Suprapubic skin (tissue), 4 donors: ENCODE measurements at regions not wholly inside any gene's neighbourhood (a gene's known extent, or its start where the extent isn't known, plus 50 kb on each side); places are given as distances from the start of the nearest gene placed in this dataset.

ENCODE experiments used
- DNase-seq, 2 donors: peaks; one replicate each; pipeline ENCODE4 v3.0.0-alpha.2; 2019; ENCODE audit warnings: low spot score in 2 of 2
- H3K27ac ChIP-seq: fragments of 200-600 bp; sonication (generic); one replicate; pipeline ENCODE4 v1.5.1; 2019
- H3K27me3 ChIP-seq: fragments of 200-600 bp; sonication (generic); one replicate; pipeline ENCODE4 v1.5.1; 2019
- H3K36me3 ChIP-seq: fragments of 200-600 bp; sonication (generic); one replicate; pipeline ENCODE4 v1.5.1; 2019
- H3K4me1 ChIP-seq: fragments of 200-600 bp; sonication (generic); one replicate; pipeline ENCODE4 v1.5.1; 2019
- H3K4me3 ChIP-seq: fragments of 200-600 bp; sonication (generic); one replicate; pipeline ENCODE4 v1.5.1; 2019; ENCODE audit warnings: mild to moderate bottlenecking
- H3K9me3 ChIP-seq: fragments of 200-600 bp; sonication (generic); one replicate; pipeline ENCODE4 v1.5.1; 2019
- EP300 ChIP-seq: sonication (generic); formaldehyde crosslinking; IDR thresholded peaks from one replicate; pipeline ENCODE4 v1.6.1; 2017; ENCODE audit warnings: antibody characterized with exemption
- POLR2A ChIP-seq, 2 donors: fragments of 450-650 bp; IDR thresholded peaks; one replicate each; pipeline ENCODE4 v1.6.1; 2017; ENCODE audit warnings: antibody characterized with exemption in 2 of 2, mild to moderate bottlenecking in 2 of 2, moderate library complexity in 2 of 2
- POLR2AphosphoS5 ChIP-seq, 3 donors: sonication (generic); formaldehyde crosslinking; IDR thresholded peaks; one replicate each; pipeline ENCODE4 v1.6.1; 2017; ENCODE audit warnings: antibody characterized with exemption in 3 of 3
- WGBS: methylation state at CpG from one replicate; pipeline ENCODE4 v1.1.5; 2018; 5-methylcytosine and 5-hydroxymethylcytosine counted together
- TF ChIP-seq, protein P1 (sequence below), 2 donors: fragments of 200-600 bp in 1 of 2; fragments of 450-650 bp in 1 of 2; sonication (generic) in 1 of 2; IDR thresholded peaks; one replicate each; pipeline ENCODE4 v1.5.1; 2016 to 2019; ENCODE audit warnings: antibody characterized with exemption in 2 of 2, mild to moderate bottlenecking in 1 of 2, moderate library complexity in 1 of 2

GRCh38 chr11:130738611-130739010, 177.7 kb downstream of the SNX19 start:
- peaks cover 11% of the 10 kb centered on the region for H3K4me1 ChIP-seq
- H3K27me3 ChIP-seq, result no peaks in the 10 kb centered on the region
- no peak for DNase-seq
- TF ChIP-seq POLR2A (IDR thresholded peaks at IDR 0.05) (no peak), POLR2AphosphoS5 (IDR thresholded peaks at IDR 0.05) (no peak), EP300 (no peak)
- TF ChIP-seq, protein P1, sequence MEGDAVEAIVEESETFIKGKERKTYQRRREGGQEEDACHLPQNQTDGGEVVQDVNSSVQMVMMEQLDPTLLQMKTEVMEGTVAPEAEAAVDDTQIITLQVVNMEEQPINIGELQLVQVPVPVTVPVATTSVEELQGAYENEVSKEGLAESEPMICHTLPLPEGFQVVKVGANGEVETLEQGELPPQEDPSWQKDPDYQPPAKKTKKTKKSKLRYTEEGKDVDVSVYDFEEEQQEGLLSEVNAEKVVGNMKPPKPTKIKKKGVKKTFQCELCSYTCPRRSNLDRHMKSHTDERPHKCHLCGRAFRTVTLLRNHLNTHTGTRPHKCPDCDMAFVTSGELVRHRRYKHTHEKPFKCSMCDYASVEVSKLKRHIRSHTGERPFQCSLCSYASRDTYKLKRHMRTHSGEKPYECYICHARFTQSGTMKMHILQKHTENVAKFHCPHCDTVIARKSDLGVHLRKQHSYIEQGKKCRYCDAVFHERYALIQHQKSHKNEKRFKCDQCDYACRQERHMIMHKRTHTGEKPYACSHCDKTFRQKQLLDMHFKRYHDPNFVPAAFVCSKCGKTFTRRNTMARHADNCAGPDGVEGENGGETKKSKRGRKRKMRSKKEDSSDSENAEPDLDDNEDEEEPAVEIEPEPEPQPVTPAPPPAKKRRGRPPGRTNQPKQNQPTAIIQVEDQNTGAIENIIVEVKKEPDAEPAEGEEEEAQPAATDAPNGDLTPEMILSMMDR (IDR thresholded peaks at IDR 0.05), result no peak
- no peaks in the 10 kb centered on the region for H3K36me3 ChIP-seq
- no peak overlapping the region for H3K4me3 ChIP-seq
- WGBS, result 80% methylated on average over 3 of the region's 3 CpGs
- peaks cover 5% of the 10 kb centered on the region for H3K9me3 ChIP-seq
- no peak overlapping the region for H3K27ac ChIP-seq

- Histone ChIP-seq H3K9me3 (peaks cover 5% of the 10 kb centered on the region), H3K36me3 (no peaks in the 10 kb centered on the region), H3K4me1 (peaks cover 11% of the 10 kb centered on the region), H3K27ac (no peak overlapping the region), H3K4me3 (no peak overlapping the region), H3K27me3 (no peaks in the 10 kb centered on the region)
- TF ChIP-seq EP300, result no peak
- TF ChIP-seq, protein P1 (IDR thresholded peaks at IDR 0.05), result no peak
- no peak for TF ChIP-seq POLR2AphosphoS5 (IDR thresholded peaks at IDR 0.05)
- TF ChIP-seq POLR2A (IDR thresholded peaks at IDR 0.05), result no peak
- 94% methylated on average over 4 of the region's 4 CpGs for WGBS
- no peak for DNase-seq
These were observed 175.5 kb downstream of the SNX19 start for GRCh38 chr11:130740819-130741218.

GRCh38 chr11:130744794-130745193, 171.5 kb downstream of the SNX19 start:
- H3K27me3 ChIP-seq, result no peaks in the 10 kb centered on the region
- no peak for DNase-seq
- no peak for TF ChIP-seq POLR2AphosphoS5 (IDR thresholded peaks at IDR 0.05)
- no peak for TF ChIP-seq POLR2A (IDR thresholded peaks at IDR 0.05)
- TF ChIP-seq, protein P1 (IDR thresholded peaks at IDR 0.05), result no peak
- no peak for TF ChIP-seq EP300
- no peaks in the 10 kb centered on the region for H3K36me3 ChIP-seq
- 77% methylated on average over 3 of the region's 3 CpGs for WGBS
- peaks cover 5% of the 10 kb centered on the region for H3K9me3 ChIP-seq
- H3K27ac ChIP-seq, result no peak overlapping the region
- no peaks in the 10 kb centered on the region for H3K4me1 ChIP-seq
- H3K4me3 ChIP-seq, result no peak overlapping the region

DNA sequence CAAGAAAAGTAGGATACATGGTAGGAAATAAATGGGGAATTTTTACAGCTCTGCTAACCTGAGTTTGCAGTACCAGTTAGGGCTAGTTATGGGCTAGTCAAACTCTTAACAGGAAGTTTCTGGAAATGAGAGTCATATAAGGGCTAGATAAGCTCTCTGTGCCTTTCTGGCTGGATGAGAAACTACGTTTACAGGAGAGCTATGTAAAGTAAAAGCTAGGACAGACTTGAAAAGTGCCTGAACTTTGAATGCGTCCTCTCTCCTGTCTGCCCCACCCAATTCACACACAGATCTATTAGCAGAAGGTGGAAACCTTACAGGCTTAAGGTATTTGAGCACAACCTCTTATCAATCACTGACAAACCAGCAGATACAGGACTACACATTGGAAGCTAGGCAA, 167.1 kb downstream of the SNX19 start:
- H3K4me1 ChIP-seq, result no peaks in the 10 kb centered on the region
- no peak for TF ChIP-seq EP300
- TF ChIP-seq, protein P1 (IDR thresholded peaks at IDR 0.05), result no peak
- no peak for TF ChIP-seq POLR2AphosphoS5 (IDR thresholded peaks at IDR 0.05)
- TF ChIP-seq POLR2A (IDR thresholded peaks at IDR 0.05), result no peak
- no peak overlapping the region for H3K27ac ChIP-seq
- DNase-seq, result no peak
- 63% methylated on average over 2 of the region's 2 CpGs for WGBS
- no peak overlapping the region for H3K4me3 ChIP-seq
- H3K27me3 ChIP-seq, result no peaks in the 10 kb centered on the region
- H3K9me3 ChIP-seq, result no peaks in the 10 kb centered on the region
- no peaks in the 10 kb centered on the region for H3K36me3 ChIP-seq

GRCh38 chr11:130760515-130761125, 155.7 kb downstream of the SNX19 start:
- Histone ChIP-seq H3K27ac (no peak overlapping the region), H3K4me3 (no peak overlapping the region), H3K4me1 (peaks cover 9% of the 10 kb centered on the region), H3K36me3 (no peaks in the 10 kb centered on the region), H3K27me3 (no peaks in the 10 kb centered on the region), H3K9me3 (no peaks in the 10 kb centered on the region)
- TF ChIP-seq EP300 (no peak), POLR2A (IDR thresholded peaks at IDR 0.05) (no peak), POLR2AphosphoS5 (IDR thresholded peaks at IDR 0.05) (no peak)
- TF ChIP-seq, protein P1 (IDR thresholded peaks at IDR 0.05), result no peak
- no peak for DNase-seq
- 64% methylated on average over 6 of the region's 6 CpGs for WGBS
